ENCODE measurements at regions not wholly inside any gene's neighbourhood (a gene's known extent, or its start where the extent isn't known, plus 50 kb on each side); places are given as distances from the start of the nearest gene placed in this dataset.

GRCh38 chr20:60906555-60906954 lies 345.5 kb upstream of the CDH4 start:
- TF ChIP-seq, protein P1, sequence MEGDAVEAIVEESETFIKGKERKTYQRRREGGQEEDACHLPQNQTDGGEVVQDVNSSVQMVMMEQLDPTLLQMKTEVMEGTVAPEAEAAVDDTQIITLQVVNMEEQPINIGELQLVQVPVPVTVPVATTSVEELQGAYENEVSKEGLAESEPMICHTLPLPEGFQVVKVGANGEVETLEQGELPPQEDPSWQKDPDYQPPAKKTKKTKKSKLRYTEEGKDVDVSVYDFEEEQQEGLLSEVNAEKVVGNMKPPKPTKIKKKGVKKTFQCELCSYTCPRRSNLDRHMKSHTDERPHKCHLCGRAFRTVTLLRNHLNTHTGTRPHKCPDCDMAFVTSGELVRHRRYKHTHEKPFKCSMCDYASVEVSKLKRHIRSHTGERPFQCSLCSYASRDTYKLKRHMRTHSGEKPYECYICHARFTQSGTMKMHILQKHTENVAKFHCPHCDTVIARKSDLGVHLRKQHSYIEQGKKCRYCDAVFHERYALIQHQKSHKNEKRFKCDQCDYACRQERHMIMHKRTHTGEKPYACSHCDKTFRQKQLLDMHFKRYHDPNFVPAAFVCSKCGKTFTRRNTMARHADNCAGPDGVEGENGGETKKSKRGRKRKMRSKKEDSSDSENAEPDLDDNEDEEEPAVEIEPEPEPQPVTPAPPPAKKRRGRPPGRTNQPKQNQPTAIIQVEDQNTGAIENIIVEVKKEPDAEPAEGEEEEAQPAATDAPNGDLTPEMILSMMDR (IDR thresholded peaks at IDR 0.05; ENCODE audit: insufficient read depth, low read length, poor library complexity, severe bottlenecking), result no peak
- TF ChIP-seq EZH2phosphoT487 (conservative IDR thresholded peaks at IDR 0.05; ENCODE audit: low read length), result no peak
